T1000 (cell line): ENCODE measurements at regions not wholly inside any gene's neighbourhood (a gene's known extent, or its start where the extent isn't known, plus 50 kb on each side); places are given as distances from the start of the nearest gene placed in this dataset.

Experiments
- DNase-seq: peaks from one replicate; lab custom pipeline; 2025; ENCODE audit warnings: mixed read lengths; lab: John Stamatoyannopoulos, UW

DNA sequence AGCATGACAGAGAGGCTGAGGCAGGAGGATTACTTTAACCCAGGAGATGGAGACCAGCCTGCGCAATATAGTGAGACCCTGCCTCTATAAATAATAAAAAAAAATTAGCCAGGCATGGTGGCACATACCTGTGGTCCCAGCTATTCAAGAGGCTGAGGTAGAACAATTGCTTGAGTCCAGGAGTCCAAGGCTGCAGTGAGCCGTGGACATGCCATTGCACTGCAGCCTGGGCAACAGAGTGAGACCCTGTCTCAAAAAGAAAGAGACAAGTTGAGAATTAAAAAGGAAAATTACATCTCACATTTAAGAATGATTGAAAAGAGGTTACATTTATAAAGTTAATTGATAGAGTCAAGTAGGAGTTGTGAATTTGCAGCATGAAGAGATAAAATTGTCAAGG is 91.4 kb upstream of the TMPO start:
- DNase-seq = no peak

- DNase-seq = peak; percentile 72
Observed at GRCh38 chr12:98424726-98425401, 90.5 kb upstream of the TMPO start.

GRCh38 chr12:98425859-98426258 is 89.5 kb upstream of the TMPO start:
- no peak for DNase-seq

GRCh38 chr12:98431089-98431488 is 84.3 kb upstream of the TMPO start:
- no peak for DNase-seq

DNA sequence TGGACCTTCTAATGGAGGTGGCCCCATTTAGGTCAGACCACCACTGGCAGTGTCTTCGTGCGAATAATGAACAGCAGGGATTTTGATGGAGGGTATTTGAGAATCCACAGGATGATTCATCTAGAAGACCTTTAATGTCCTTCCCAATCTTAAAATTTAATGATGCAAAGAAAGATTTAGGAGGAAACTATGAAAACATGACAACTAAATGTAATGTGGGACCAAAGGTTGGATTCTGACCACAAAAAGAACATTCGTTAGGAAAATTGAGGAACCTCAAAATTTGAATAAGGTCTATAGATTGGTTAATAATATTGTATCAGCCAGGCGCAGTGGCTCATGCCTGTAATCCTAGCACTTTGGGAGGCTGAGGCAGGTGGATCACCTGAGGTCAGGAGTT is 78.2 kb upstream of the TMPO start:
- DNase-seq = no peak

GRCh38 chr12:98437806-98438595 is 77.4 kb upstream of the TMPO start:
- DNase-seq = no peak

DNA sequence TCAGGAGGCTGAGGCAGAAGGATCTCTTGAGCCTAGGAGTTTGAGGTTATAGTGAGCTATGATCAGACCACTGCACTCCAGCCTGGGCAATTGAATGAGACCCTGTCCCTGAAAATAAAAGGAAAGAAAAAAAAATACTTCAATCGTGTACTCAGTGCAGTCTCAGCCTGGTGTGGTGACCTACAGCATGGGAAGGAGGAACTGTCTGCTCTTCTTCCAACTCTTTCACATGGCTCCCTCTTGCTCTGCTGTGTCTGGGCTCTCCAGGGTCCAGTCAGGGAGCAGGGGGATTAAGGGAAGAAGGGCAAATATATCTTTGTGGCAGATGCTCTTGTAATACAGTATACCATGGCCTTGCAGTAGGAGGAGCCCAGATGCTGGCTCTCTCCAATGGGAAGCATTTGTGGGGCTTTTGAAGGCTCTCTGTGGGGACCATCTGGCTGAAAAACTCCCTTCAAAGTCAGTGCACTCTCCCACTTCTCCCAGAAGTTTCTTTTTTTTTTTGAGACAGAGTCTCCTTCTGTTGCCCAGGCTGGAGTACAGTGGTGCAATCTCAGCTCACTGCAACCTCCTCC is 76.6 kb upstream of the TMPO start:
- no peak for DNase-seq

DNA sequence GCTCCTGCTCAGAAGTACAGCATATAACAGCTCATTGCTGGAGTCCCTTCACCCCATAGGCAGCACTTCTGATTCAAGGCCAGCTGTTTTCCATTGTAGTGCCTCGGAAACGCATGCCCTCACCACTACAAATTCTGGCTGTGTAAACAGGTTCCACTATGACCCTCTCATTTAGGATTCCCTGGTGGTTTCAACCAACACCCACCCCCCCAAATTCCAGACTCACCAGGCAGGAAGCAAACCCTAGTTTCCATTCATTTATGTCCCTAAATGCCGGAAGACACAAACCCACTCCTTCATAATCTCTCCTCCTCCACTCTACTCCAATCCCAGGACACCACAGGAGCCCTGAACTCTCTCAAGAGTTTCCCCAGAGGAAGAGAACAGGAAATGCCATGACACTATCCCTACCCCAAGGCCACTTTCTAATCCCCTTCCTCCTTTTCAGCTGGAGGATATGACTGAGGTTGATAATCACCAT is 75.9 kb upstream of the TMPO start:
- no peak for DNase-seq

DNA sequence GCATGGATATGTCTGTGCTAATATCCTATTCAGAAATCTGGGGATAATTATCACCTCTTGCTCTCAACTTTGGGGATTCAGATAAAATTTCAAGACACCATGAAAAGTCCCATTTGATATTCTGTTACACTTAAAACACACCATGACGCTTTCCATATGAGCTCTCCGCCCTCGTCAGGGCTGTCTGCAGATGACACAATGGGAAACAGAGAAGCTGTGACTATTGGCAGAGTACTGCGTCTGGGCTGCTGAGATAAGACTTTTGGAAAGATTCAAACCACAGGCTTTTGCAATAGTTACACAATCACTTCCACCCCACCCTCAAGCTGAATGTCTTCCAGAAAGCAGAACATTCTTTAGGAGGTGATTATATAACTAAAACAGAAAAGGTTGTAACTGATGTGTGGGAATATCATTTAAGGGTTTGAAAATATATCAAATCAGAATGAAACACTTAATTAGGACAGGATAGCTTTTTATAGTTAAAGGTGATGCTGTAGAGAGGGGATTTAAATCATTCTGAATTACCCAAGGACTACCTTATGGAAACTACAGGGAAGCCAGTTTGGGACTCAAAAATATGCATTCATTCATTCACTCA is 75.3 kb upstream of the TMPO start:
- DNase-seq = peak; percentile 56

GRCh38 chr12:98446060-98446459 is 69.3 kb upstream of the TMPO start:
- no peak for DNase-seq

- no peak for DNase-seq
Observed at GRCh38 chr12:98446682-98447081, 68.7 kb upstream of the TMPO start.

DNA sequence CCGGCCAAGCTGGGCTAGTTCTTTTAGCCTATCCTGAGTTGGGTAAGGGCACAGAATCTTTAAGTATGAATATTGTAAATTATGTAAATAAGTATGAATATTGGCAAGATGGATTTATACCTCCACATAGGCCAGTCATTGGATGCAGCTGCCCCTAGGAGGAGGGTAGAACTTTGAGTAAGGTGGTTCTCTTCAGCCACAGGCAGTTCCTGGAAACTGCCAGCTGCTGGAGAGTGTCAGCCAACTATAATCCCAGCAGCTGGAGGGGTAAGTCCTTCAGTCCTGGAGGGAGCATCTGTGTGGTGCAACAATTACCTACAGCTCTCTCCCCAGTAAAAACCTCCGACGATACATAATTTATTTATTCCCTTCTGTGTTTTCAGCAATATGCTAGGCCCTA is 65.8 kb upstream of the TMPO start:
- DNase-seq = no peak

DNA sequence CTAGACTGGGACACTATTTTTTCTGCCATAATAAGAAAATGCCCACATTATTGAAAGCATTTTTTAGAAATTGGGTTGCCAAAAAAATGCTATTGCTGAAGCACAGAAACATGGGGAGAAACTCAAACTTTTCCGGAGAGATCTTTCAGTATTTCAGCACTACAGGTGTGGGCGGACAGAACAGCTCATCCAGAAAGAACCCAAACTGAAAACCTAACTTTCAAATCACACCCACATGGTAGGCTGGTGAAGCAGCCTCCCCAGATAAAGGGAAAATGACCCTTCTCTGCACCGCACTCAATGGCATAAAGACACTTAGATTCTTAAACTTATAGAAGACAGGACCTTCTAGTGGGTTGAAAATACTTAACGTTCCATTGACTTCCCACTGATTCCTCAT is 62.3 kb upstream of the TMPO start:
- DNase-seq = no peak

DNA sequence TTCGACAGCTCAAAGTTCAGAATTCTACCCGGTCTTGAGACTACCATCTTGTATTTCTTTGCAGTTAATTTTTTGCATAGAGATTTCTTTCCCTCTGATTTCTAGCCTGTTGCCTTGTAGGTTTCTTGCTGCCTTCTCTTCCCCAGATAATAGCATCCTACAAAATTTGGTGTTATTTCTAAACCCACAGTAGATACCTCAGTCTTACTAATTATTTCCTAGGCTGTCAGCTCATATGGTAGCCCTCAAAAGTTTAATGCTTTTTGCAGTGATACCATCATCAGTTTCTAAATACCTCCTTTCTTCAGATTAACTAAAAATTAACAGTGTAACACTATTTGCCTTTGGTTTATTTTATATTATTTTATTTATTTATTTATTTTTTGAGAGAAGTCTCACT is 61.9 kb upstream of the TMPO start:
- DNase-seq = no peak

GRCh38 chr12:98456041-98456440 is 59.3 kb upstream of the TMPO start:
- DNase-seq = no peak

DNA sequence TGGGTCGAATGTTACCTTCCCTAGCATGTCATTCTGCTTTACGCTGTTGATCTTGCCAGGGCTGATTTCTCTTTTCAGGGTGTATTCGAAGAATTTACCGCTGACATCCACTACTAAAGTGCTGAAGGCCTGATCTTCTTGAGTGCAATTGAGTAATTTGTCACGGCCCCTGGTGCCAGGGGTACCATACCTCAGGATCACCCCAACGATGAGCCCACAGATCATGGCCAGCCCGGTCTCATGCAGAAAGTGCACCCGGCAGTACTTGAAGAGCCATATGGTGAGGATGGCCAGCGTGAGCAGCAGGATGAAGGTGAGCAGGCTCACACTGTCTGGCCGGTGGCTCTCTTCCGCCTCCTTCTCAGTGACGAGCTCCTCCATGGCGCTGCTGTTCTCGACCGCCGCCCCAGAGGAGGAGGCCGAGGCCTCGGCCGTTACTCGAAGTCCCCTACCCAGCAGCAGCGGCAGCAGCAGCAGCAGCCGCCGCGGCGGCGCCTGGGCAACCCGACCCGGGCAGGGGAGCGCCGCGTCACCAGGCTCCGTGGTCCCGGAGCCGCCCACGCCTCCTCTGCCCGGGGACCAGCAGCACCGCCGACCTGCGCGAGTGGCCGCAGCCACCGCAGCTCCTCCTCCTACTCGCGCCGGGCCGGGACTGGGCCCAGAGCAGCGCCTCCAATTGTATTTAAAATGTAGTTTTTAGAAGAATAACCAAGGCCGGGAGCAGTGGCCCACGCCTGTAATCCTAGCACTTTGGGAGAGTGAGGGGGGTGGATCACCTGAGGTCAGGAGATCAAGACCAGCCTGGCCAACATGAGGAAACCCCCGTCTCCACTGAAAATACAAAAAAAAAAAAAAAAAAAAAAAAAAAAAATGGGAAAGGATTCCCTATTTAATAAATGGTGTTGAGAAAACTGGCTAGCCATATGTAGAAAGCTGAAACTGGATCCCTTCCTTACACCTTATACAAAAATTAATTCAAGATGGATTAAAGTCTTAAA is 58.5 kb upstream of the TMPO start:
- DNase-seq = no peak

- no peak for DNase-seq
Observed at GRCh38 chr12:98464190-98464589, 51.2 kb upstream of the TMPO start.

DNA sequence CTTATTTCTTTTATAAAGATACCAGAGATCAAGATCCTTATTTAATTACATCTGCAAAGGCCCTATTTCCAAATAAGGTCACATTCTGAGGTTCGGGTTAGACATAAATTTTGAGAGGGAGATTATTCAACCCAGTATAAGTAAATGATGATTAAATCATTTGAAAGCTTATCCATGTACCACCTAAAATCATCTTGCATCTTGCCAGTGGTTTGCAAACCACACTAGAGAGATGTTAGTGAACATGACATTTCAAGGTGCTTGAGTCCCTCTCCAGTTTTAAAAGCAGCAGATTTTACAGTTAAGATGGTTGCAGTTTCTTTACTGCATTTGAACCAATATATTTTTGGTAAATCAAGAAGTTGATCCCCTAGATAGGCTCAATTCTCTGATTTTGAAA is 49.9 kb upstream of the TMPO start:
- DNase-seq = no peak
